ENCODE measurements at regions not wholly inside any gene's neighbourhood (a gene's known extent, or its start where the extent isn't known, plus 50 kb on each side); places are given as distances from the start of the nearest gene placed in this dataset.
A peak's percentile ranks its signal among the peaks of the same experiment; 100 is the strongest.

GRCh38 chr5:124582561-124582840, 163.9 kb downstream of the ZNF608 start:
- H3K36me3 ChIP-seq = no peaks in the 10 kb centered on the region
- 84 to 95% methylated on average over 1 of the region's 1 CpG for WGBS, 2 donors
- TF ChIP-seq, protein P1, sequence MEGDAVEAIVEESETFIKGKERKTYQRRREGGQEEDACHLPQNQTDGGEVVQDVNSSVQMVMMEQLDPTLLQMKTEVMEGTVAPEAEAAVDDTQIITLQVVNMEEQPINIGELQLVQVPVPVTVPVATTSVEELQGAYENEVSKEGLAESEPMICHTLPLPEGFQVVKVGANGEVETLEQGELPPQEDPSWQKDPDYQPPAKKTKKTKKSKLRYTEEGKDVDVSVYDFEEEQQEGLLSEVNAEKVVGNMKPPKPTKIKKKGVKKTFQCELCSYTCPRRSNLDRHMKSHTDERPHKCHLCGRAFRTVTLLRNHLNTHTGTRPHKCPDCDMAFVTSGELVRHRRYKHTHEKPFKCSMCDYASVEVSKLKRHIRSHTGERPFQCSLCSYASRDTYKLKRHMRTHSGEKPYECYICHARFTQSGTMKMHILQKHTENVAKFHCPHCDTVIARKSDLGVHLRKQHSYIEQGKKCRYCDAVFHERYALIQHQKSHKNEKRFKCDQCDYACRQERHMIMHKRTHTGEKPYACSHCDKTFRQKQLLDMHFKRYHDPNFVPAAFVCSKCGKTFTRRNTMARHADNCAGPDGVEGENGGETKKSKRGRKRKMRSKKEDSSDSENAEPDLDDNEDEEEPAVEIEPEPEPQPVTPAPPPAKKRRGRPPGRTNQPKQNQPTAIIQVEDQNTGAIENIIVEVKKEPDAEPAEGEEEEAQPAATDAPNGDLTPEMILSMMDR (IDR thresholded peaks at IDR 0.05) = no peak
- no peak for TF ChIP-seq POLR2A (IDR thresholded peaks at IDR 0.05)
- no peak overlapping the region for H3K4me3 ChIP-seq (replicated peaks in 1 of 3)
- intact Hi-C loops (cut with DNase I) = no loop called here
- H3K9me3 ChIP-seq = no peaks in the 10 kb centered on the region
- H3K27me3 ChIP-seq = no peaks in the 10 kb centered on the region
- peaks cover 8 to 10% of the 10 kb centered on the region in 2 donors for H3K4me1 ChIP-seq
- H3K27ac ChIP-seq = no peak overlapping the region
- DNase-seq = no peak

- intact Hi-C loops (cut with DNase I) = no loop called here
- WGBS, 2 donors = 85 to 87% methylated on average over 10 of the region's 10 CpGs
- no peaks in the 10 kb centered on the region for H3K27me3 ChIP-seq
Measured at GRCh38 chr5:124581738-124582560, 164.5 kb downstream of the ZNF608 start.

GRCh38 chr5:124580925-124581737, 165.3 kb downstream of the ZNF608 start:
- TF ChIP-seq, protein P1 (IDR thresholded peaks at IDR 0.05) = no peak
- no peak for TF ChIP-seq POLR2A (IDR thresholded peaks at IDR 0.05)
- H3K27me3 ChIP-seq = no peaks in the 10 kb centered on the region
- H3K4me3 ChIP-seq (replicated peaks in 1 of 3) = no peak overlapping the region
- H3K9me3 ChIP-seq = no peaks in the 10 kb centered on the region
- 78 to 82% methylated on average over 9 of the region's 9 CpGs for WGBS, 2 donors
- DNase-seq = peak in 1 of 2 donors; percentile 14
- intact Hi-C loops (cut with DNase I) = no loop called here
- H3K36me3 ChIP-seq = no peaks in the 10 kb centered on the region
- peaks cover 21 to 24% of the 10 kb centered on the region in 2 donors for H3K4me1 ChIP-seq
- peak overlapping the region in 1 of 3 donors; percentile 29 for H3K27ac ChIP-seq

More at GRCh38 chr5:124581738-124582560, 164.5 kb downstream of the ZNF608 start:
- Histone ChIP-seq H3K4me1 (peaks cover 13 to 16% of the 10 kb centered on the region in 2 donors), H3K9me3 (no peaks in the 10 kb centered on the region), H3K27ac (no peak overlapping the region), H3K36me3 (no peaks in the 10 kb centered on the region), H3K4me3 (replicated peaks in 1 of 3) (no peak overlapping the region)
- TF ChIP-seq, protein P1 (IDR thresholded peaks at IDR 0.05) = no peak
- TF ChIP-seq POLR2A (IDR thresholded peaks at IDR 0.05) = no peak
- no peak for DNase-seq

DNA sequence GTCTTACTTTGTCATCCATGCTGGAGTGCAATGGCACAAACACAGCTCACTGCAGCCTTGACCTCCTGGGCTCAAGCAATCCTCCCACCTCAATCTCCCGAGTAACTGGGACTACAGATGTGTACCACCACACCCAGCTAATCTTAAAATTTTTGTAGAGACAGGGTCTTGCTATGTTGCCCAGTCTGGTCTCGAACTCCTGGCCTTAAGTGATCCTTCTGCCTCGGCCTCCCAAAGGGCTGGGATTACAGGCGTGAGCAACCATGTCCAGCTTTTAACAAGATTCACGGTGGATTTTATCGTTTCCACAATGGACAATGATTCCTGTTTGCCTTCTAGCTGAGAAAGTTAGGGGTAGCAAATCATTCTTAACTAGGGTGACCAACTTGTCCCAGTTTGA, 165.9 kb downstream of the ZNF608 start:
- no peak for DNase-seq
- Histone ChIP-seq H3K27ac (peak overlapping the region in 1 of 3 donors; percentile 29), H3K9me3 (no peaks in the 10 kb centered on the region), H3K4me1 (peaks cover 24 to 29% of the 10 kb centered on the region in 2 donors), H3K27me3 (no peaks in the 10 kb centered on the region), H3K36me3 (no peaks in the 10 kb centered on the region), H3K4me3 (replicated peaks in 1 of 3) (no peak overlapping the region)
- WGBS, 2 donors = 87 to 95% methylated on average over 6 of the region's 6 CpGs
- TF ChIP-seq, protein P1 (IDR thresholded peaks at IDR 0.05) = no peak
- TF ChIP-seq POLR2A (IDR thresholded peaks at IDR 0.05) = no peak
- intact Hi-C loops (cut with DNase I) = no loop called here

Measured in thyroid gland (tissue), 4 donors.